HK-2 (cell line): ENCODE measurements at regions not wholly inside any gene's neighbourhood (a gene's known extent, or its start where the extent isn't known, plus 50 kb on each side); places are given as distances from the start of the nearest gene placed in this dataset.

ENCODE experiments used
- DNase-seq: peaks from one replicate; pipeline ENCODE4 v3.0.0-alpha.2; 2018; ENCODE audit not compliant: unreplicated experiment

DNA sequence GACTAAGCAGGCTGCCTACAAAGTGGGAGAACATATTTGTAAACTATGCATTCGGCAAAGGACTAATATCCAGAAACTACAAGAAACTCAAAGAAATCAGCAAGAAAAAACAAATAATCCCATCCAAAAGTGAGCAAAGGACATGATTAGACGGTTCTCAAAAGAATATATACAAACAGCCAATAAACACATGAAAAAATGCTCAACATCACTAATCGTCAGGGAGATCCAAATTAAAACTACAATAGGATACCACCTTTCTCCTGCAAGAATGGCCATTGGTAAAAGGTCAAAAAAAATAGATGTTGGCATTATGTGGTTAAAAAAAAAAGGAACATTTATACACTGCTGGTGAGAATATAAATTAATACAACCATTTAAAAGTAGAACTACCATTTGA, 259.6 kb upstream of the SLITRK3 start:
- no peak for DNase-seq

DNA sequence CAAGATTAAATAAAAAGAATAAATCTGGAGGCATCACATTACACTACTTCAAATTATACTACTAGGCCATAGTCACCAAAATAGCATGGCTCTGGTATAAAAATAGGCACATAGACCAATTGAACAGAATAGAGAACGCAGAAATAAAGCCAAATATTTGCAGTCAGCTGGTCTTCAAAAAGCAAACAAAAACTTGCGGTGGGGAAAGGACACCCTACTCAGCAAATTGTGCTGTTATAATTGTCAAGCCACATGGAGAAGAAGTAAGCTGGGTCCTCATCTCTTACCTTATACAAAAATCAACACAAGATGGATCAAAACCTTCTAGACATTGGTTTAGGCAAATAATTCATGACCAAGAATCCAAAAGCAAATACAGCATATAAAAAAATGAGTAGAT, 259.2 kb upstream of the SLITRK3 start:
- no peak for DNase-seq

DNA sequence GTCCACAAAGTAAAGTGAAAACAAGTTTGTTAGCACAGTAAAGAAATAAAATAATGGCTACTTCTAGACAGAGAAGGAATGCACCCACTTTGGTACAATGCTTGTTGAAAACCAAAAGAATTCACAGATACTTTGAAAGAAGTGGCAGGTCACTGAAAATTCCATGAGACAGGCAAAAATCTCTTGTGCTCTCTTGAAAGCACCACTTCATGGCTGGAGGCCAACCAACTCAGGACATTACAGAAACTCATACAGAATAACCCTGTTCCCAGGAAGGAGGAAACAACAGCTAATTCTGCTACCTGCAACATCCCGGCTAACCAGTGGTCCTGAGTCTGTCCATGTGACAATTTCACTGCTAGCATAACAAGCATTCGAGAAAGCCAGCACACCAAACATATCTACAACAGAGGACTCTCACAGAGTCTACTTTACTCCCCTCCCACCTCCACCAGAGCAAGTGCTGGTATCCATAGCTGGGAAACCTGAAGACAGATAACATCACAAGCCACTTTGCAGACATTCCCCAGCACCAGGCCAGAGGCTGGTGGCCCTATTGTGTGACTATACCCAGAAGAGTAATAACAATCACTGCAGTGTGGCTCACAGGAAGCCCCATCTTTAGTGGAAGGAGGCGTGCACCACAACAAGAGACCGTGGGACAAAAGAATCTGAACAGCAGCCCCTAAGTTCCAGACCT, 255.3 kb upstream of the SLITRK3 start:
- DNase-seq = no peak

DNA sequence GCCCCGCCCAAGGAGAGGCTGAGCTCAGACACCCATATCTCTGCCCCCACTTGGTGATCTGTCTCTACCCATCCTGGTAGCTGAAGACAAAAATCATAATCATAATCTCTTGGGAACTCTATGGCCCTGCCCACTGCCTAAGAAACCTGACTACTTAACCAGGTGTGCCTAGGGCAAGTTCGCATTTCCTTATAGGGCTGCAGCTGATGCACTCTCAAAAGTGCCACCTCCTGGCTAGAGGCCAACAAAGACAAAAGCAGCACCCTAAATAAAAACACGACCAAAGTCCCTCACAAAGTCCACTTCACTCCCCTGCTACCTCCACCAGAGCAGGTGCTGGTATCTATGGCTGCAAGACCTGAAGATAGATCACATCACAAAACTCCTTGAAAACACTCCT, 250.4 kb upstream of the SLITRK3 start:
- no peak for DNase-seq

DNA sequence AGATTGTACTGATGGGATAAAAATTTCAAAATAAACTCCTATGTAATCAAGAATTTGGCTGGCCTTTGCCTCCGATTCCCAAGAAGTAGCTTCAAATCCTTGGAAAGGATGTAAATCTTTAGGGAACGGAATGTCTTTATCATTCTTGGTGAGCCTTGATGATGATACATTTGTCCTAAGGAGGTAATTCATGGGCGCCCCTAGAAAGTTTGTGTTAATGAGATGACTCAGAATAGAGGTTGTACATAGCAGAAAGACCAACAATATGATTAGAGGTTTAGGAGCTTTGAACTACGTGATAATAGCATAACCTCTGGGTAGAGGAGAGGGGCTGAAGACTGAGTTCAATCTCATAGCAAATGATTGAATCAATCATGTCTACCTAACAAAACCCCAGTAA, 248.6 kb upstream of the SLITRK3 start:
- DNase-seq = no peak

DNA sequence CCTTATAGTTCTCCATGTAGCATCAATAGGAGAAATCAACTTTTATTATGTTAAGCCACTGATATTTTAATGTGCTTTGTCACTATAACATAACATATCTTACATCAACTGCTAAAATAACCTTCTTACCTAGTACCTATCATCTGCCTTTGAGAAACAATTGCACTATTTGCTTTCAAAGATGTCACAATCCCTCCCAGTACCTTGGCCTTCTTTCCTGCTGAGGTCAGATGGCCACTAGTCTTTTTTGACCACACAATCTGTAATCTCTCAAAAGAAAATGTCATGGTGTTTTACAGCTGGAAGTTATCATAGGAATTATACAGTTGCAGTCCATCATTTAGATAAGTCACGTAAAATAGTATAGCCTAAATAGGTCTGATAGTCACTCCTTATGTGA, 247.5 kb upstream of the SLITRK3 start:
- no peak for DNase-seq

DNA sequence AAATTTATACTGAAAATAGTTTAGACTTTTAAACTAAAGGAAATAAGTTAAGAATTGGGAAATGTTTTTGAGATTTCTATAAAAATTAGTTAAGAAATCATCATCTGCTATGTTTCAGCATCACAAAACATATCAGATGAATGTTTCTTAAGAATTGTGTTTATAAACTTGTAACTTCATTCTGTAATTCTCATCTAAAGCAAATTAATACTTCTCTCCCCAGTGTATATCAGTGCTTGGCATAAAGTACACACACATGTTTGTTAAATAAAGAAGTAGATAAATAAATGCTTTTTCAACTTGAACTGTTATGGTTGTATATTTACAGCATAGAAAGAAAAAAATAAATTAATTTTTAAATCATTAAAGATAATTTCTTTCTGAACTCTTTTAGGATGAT, 245.9 kb upstream of the SLITRK3 start:
- DNase-seq = no peak

DNA sequence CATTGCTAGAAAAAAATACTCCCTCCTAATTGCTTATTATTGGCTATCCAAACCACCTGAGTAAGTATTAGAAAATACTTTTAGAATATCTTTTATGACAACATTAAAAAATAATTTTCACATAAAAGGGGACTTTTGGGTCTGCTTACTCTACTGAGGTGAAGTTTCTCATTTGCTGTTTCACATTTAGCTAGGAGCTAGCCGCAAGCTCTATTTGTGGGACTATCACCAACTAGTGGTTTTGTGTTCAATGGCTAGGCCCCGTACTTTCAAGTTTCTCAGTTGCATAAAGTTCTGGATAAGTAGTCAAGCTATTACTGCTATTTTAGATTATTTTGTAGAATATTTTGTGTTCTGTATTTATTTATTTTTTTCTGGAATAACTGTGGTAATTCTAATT, 244.2 kb upstream of the SLITRK3 start:
- no peak for DNase-seq

DNA sequence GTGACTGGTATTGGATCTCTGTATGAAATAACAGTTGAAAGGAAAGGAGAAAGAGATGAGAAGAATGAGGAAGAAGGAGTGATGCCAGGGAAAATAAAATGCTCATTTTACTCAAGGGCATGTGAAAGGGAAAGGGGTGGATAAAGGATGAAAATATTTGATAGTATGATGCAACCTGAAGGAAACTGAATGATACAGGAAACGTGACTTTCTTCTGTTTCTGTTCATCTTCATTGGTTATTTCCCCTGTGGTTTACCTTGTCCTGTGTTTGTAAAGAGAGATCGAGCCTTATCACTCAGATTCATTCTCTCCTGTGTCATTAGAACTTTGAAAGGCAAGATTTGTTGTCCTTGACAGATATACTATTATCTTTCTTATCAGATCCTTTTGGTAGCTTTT, 243.6 kb upstream of the SLITRK3 start:
- no peak for DNase-seq

DNA sequence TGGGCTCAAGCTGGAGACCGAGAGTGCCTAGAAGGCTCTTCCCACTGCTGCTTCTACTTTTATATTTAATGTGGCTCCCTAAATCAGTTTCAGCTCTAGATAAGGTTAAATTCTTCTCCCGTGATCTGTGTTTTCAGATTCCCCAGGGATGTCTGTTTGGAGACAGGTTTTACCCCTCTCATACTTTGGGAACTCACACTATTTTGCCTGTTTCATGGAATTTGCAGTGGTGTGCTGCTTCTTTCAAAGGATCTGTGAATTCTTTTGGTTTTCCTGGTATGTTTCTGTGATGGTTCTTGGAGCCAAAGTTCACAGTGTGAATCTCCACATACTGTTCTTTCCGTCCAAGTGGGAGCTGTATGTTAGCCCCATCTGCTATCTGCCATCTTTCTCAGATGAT, 238.3 kb upstream of the SLITRK3 start:
- DNase-seq = no peak

DNA sequence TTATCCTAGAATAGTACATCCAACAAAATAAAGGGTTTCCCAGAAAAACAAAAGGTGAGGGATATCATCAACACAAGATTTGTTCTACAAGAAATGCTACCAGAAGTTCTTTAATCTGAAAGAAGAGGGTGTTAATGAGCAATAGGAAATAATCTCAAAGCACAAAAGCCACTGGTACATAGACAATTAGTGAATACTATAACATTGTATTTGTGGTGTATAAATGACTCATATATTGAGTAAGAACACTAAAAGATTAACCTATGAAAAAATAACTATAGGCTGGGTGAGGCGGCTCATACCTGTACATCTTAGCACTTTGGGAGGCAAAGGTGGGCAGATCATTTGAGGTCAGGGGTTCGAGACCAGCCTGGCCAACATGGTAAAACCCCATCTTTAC, 210.2 kb upstream of the SLITRK3 start:
- no peak for DNase-seq

DNA sequence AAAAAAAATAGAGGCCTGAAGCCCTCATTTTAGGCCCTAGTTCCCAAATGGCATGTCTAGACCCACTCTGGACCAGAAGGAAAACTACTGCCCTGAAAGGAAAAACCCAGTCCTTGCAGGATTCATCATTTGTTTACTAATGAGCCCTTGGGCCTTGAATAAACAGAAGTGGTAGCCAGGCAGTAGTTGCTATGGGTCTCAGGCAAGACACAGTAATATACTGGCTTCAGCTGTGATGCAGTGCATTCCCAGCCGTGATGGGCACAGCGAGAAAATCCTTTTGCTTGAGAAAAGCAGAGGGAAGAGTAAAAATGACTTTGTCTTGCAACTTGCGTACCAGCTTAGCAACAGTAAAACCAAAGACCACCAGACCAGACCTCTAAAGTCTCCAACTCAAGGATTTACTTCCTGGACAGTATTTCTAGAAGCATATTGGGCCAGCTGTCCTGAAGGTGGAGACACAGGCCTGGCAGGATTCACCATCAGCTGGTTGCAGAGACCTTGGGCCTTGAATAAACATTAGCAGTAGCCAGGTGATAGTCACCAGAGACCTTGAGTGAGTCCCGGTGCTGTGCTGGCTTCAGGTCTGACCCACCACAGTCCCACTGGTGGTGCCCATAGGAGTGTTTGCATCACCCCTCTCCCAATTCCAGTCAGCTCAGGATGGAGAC, 208.3 kb upstream of the SLITRK3 start:
- DNase-seq = no peak

DNA sequence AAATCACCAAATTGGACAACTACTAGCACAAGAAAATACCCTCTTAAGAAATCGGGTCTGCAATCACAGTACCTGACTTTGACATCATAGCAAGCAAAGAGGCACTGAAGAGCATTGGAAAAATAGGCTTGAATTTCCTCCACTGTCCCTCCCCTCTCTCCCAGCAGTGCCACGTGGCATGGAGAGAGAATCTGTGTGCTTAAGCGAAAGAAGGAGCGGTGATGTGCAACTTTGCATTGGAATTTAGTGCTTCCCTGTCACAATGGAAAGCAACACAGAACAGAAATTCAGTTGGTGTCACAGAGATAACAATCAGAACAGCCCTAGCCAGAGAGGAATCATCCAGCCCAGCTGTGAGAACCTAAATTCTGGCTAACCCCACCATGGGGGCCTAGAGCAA, 207.5 kb upstream of the SLITRK3 start:
- DNase-seq = no peak

DNA sequence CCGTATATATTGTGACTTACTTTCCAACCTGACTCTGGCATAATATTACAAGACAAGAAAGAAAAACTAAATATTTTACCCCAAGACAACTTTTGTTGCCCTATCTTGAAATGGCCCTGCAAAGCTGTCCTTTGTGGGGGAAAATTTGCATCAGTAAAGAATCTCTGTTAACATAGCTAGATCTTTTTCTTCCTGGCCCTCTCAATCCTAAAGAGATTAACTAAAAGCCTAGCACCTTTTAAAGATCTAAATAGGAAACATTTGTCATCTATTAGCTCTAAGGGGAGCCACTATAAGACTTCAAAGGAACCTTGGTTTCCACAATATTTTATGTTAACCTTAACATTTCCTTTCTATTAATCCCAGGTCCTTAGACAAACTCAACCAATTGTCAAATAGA, 199.0 kb upstream of the SLITRK3 start:
- DNase-seq = no peak

DNA sequence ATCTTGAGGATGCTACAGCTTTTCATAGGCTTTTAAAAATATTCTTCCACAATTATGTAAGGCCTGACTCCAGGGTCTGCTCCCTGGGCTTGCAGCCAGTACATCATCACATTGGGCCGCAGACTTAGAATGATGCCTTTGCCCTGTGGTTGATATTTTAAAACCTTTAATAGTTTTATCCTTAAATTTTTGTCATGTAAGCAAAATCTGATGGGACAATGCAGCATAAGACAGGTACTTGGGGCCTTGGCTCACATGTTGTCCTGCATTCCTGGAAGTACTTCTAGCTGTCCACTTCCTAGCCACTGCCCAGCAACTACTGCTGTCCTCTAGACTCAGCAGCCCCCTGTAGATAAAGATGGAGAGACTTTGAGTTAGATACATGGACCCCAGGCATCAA, 197.3 kb upstream of the SLITRK3 start:
- no peak for DNase-seq

DNA sequence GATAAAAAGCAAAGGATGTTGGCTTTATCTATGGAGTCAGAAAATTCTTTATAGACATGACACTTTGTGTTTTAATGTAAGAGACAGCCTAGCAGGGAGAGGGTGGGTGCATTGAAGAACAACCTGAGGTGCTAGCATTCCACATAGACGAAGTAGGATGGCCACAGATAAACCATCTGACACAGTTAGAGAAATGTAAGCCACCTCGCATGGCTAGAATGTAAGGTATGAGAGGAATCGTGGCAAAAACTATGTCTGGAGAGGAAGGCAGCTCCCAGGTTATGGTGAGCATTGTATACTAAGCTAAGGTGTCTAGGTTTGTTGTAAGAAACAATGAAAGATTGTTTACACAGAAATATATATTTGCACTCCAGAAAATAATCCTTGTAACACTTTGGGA, 194.0 kb upstream of the SLITRK3 start:
- no peak for DNase-seq

DNA sequence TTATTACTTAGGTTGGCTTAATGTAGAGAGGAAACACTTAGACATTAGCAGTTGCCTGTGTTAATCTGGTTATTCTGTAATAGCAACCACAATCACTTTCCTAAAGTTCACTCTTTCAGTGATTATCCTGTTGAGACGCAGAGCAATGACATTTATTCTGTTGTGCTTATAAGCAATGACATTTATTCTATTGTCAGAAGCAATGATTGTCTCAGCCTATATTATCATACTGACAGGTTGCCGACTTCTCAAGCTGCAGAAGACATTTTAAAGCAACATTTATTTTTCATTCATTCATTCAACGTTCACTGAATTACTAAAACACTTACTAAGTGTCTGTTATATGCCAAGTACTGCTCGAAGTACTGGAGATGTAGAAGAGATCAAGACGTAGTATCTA, 193.5 kb upstream of the SLITRK3 start:
- DNase-seq = no peak

DNA sequence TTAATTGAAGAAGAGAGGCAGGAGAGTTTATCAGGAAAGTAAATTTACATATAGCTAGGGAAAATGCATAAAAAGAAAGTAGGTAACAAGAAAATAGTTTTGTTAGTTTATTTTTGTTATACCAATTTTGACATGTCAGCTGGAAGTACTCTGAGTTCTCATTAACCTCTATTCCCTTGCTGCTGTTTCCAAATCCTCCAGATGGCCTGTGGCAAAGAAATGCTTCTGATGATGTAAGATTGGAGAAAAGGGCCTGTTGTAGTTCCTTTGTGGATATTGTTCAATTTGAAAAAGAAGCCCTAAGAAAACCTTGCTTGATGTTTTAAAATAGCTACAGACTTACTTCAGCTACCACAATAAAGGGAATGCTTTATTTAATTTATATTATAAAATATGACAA, 192.9 kb upstream of the SLITRK3 start:
- no peak for DNase-seq

DNA sequence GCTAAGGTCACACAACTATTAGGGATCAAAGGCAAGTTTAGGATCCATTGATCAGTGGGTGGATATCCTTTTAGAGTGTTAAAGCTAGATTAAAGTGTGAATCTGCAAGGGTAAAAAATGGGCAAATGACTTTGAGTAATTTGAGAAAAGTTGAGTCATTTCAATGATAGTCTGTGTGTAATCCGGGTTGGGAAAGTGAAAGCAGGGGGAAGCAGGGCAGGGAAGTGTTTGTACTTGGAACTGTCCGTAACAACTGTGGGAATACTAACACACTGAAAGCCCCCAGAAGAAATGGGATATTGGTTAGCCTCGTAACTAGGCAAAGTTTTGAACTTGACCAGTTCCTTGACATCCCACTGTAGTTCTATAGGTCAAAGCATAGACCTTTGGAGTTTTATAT, 187.2 kb upstream of the SLITRK3 start:
- no peak for DNase-seq

DNA sequence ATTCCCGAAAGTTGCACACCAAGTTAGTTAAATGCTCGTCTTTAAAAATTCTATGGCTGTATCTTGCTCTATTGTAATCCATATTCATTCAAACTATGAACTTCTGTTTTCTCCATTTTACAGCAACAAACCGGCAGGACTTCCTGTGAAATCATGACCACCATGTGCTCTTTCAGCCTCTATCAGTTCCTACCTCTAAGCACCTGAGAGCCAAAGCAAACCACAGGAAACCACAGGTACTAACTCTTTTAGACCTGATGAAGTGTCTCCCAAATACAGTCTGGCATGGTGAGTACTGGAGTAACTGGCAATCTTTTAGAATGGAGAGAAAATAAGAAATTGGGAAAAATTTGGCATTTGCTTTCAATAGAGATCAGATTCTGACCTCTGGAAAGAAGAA, 186.5 kb upstream of the SLITRK3 start:
- DNase-seq = no peak

DNA sequence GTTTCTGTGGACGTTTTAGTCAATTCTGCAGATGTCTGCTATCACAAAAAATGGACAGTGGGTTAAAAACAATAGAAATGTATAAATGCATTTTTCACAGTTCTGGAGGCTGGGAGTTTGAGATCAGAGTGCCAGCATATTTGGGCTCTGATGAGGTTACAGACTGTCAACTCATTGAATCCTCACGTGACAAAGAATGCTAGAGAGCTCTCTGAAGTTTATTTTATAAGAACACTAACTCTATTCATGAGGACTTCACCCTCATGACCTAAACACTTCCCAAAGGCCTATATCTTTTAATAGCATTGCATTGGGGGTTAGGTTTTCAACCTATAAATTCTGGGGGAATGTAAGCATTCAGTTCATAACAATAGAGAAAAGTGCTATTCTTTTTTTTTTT, 182.6 kb upstream of the SLITRK3 start:
- DNase-seq = no peak

DNA sequence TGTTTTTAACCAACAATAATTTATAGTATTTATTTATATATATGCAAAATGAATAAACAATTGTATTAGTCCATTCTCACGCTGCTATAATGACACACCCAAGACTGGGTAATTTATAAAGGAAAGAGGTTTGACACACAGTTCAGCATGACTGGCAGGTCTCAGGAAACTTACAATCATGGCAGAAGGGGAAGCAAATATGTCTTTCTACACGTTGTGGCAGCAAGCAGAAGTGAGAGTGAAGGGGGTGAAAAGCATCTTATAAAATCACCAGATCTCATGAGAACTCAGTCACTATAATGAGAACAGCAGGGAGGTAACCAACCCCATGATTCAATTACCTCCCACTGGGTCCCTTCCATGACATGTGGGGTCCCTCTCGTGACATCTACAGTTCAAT, 162.8 kb upstream of the SLITRK3 start:
- DNase-seq = no peak

DNA sequence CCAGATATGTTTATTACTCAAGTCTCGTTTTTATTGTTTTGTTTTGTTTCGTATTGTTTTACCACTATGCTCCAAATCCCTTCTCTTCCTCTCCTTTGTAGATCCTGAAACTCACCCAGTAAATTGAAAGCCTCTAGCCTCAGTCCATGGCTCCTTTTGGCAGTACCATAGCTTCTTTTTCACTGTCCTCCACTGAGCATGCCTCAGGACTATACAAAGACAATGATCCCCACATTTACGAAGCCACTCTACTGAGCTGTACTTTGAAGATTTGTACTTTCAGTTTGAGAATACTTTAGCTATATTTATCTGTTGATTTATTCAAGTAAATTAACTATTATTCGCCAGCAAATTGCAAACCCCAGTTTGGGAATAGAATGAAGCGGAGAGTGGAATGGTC, 159.1 kb upstream of the SLITRK3 start:
- no peak for DNase-seq

DNA sequence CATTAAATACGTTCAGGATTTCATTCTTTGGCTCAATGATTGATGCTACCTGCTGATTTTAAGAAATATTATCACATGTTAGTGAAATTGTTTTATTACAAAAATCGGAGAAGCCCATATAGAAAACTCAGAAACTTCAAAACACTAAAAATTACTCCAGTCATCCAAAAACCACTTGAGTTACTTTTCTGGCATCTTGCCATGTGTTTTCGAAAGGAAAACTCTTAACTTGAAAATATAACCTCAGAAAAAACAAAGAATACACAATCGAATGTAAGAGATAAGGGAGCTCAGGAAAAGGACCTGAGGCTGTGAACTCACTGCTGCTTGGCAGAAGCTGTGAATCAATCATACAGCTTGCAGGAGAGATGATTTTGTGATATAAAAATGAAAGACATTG, 151.3 kb upstream of the SLITRK3 start:
- no peak for DNase-seq
